ENCODE measurements at regions not wholly inside any gene's neighbourhood (a gene's known extent, or its start where the extent isn't known, plus 50 kb on each side); places are given as distances from the start of the nearest gene placed in this dataset.

DNA sequence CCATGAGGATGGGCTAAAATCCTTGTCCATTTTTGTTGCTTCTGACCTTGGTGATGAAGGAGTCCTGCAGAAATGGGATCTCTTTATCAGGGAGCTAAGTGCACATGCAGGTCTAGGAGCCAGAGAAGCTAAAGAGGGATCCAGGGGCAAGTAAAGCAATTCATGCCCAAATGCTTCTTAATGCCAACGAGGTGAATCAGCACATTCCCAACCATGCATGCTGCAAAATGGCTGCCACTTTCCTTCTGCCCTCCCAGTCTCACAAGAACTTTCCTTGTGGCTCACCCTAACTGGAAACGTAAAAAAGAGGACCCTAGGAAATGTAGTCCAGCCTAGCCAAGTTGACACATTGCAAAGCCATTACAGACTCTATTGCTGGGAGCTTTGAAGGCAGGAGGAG lies 298.4 kb downstream of the MAFB start:
- peak; percentile 34 for DNase-seq (ENCODE audit: low read depth)

DNA sequence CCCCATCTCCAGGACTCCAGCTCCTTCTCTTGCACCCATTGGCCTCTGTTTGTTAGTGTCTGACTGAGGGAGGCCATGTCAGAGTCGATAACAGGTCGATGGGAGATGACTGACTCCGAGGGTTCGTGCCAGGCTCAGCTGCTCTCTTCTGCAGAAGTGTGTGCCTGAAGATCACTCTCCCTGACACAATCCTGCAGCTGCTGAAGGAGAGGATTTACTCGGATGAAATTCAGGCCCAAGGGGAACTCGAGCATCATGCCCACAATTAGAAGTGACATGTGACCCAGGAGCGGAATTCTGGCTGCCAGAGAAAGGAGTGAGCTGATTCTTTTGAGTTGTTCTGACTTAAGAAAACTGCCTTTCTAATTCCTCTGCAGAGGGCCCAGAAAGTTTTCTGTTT lies 318.2 kb downstream of the MAFB start:
- no peak for DNase-seq (ENCODE audit: low read depth)

- no peak for DNase-seq (ENCODE audit: low read depth)
Observed at GRCh38 chr20:40368876-40369275, 320.2 kb downstream of the MAFB start.

GRCh38 chr20:40361916-40362315 lies 327.1 kb downstream of the MAFB start:
- no peak for DNase-seq (ENCODE audit: low read depth)

DNA sequence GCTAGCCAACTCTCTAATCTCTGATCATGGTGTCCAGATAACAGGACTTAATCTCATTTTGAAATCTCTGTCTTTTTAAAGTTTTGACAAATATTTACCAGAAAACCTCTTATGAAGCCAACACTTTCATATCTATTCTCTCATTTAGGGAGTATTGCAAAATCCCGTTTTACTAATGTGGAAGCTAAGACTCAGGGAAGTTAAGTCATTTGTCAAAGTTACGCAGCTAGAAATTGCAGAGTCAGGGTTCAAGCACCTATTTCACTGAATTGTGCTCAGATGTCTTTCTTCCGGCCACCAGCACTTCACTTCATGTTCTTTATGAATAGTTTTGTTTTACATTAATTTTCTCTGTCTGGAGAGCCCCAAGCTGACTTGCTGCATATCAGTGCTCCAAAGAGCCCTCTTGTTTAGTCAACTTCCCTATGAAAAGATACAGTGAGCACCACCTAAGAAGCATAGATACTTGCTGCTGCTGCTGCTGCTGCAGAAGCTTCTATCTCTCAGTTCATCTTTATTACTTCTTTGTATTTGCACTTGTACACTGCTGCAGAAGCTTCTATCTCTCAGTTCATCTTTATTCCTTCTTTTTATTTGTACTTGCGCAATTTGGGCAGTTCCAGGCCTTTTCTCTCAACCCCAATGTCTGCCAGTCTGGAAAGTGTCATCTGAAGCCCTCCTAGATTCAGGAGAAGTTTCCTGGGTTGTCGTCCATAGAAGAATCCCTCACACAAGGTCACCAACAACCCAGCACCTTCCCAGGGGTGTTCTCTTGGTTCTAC lies 329.7 kb downstream of the MAFB start:
- DNase-seq (ENCODE audit: low read depth) = no peak

DNA sequence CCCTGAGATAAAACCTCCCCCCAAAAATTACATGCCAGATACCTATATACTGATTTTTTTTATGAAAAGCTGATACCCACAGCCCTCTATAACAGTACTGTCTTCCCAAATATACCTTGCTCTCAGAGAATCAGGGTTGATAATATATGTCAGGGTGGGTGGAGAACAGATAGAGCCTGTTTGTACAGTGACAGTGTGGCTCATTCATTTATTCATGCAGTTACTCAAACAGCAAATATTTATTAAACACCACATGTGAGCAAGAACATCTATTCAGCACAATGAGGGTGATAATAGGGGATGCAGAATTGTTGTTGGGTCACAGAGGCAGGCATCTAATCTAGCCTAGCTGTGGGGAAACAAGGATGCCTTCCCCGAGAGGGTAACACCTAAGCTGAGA lies 334.2 kb downstream of the MAFB start:
- DNase-seq (ENCODE audit: low read depth) = no peak

DNA sequence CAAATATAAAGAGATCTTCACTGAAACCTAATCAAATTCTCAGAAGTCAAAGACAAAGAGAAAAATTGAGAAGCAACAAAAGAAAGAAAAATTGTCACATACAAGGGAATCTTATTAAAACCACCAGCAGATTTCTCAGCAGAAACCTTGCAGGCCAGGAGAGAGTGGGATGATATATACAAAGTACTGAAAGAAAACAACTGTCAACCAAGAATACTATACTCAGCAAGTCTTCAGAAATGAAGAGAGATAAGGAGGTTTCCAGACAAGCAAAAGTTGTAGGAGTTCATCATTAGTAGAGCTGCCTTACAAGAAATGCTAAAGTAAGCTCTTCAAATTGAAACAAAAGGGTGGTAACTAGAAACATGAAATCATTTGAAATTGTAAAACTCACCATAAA lies 345.6 kb downstream of the MAFB start:
- no peak for DNase-seq (ENCODE audit: low read depth)

- DNase-seq (ENCODE audit: low read depth) = no peak
Observed at GRCh38 chr20:40341561-40341960, 347.5 kb downstream of the MAFB start.

- DNase-seq (ENCODE audit: low read depth) = no peak
Observed at GRCh38 chr20:40339661-40340449, 349.2 kb downstream of the MAFB start.

DNA sequence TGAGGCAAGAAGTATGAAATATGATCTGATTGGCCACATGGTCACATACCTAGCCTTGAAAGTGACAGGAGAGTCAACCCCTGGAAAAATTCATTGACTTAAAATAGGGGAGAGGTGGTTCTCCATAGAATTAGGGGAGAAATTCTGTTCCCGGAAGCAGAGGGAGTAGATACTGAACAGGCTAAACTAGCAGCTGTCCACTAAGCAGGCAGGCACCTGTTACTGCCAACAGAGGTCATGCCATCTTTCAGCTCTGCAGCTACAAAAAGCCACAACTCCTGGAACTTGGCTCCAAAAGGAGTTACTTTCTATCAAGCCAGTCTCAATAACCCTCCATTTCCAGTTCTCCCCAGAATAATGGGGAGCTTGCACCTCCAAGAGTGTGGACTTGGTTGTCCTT lies 352.5 kb downstream of the MAFB start:
- no peak for DNase-seq (ENCODE audit: low read depth)

DNA sequence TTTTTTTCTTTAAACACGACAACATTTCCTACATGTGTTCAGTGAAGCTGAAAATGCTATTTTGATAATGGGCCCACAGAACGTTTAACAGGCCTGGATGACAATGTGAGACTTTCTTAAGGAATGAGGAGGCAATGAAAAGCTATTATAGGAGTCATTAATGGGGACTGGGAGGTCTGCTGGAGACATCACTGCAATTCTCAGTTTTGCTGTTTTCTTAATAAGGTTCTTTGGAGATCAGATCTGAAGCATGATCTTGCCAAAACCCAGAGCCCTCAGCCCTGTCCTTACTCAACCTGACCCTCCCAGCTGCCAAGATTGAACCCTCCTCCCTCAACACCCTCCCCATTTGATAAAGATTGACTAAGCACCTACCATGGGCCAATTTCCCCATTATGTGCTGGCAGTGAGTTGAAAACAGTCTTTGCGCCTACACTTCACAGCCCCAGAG lies 353.1 kb downstream of the MAFB start:
- DNase-seq (ENCODE audit: low read depth) = no peak

- no peak for DNase-seq (ENCODE audit: low read depth)
Observed at GRCh38 chr20:40335437-40335836, 353.6 kb downstream of the MAFB start.

- DNase-seq (ENCODE audit: low read depth) = no peak
Observed at GRCh38 chr20:40333591-40333990, 355.4 kb downstream of the MAFB start.

GRCh38 chr20:40331807-40332560 lies 357.1 kb downstream of the MAFB start:
- no peak for DNase-seq (ENCODE audit: low read depth)

- no peak for DNase-seq (ENCODE audit: low read depth)
Observed at GRCh38 chr20:40331249-40331648, 357.8 kb downstream of the MAFB start.

DNA sequence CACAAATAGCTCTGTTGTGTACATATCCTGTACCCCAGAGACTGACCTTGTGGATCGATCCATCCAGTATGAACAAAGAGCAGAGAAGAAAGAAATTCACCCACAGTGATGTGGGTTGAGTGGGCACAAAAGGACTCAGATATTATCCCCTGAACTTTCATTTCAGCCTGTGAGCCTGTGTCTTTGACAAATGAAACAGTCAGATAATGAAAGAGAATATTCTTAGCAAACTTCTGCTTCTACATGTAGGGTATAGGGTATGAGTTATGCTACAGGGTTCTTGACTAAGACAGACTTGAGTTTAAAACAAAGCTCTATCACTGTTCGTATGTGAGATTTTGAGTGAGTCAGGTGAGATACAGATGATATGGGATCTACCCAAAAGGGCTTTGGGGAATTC lies 359.7 kb downstream of the MAFB start:
- DNase-seq (ENCODE audit: low read depth) = no peak

GRCh38 chr20:40326784-40327183 lies 362.3 kb downstream of the MAFB start:
- no peak for DNase-seq (ENCODE audit: low read depth)

DNA sequence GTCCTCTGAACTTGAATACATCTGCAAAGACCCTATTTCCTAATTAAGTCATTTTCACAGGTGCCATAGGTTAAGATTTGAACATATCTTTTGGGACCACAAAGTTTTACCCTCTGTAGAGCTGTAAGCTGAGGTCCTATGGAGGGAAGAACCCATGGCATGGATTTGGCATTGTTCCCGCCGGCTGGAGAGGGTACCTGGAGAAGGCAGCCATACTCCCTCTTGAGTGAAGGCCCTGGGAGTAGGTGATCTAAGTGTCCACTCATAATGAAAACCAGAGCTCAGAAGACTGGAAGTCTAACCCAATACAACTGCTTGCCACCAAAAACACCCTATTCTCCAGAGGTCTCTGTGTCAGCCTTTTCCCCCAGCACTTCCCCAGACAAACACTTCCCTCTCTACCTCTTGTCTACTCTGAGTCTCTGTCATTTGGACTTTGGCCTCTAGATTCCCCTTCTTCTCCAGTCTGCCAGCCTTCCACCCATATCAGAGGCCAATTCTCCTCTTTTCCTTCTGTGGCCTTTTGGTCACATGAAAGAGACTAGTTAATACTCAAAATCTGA lies 363.9 kb downstream of the MAFB start:
- no peak for DNase-seq (ENCODE audit: low read depth)

DNA sequence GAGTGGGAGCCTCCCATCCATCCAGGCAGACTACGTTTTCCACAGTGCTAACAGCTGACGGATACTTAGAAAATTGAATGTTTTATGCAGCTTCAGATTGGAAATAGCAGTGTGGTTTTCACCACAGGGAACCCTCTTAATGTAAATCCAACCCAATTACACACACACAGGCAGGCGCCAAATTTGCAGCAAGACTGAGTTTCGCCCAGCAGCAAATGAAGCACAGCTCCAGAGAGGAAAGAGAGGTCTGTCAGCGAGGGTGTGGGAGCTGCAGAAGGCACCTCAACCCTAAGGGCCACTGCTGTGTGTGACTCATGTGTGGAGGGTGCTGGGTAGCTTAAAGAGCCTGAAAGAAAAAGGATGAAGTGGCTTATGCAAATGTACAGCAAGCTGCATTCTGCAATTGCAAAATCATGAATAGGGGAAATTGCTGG lies 365.7 kb downstream of the MAFB start:
- no peak for DNase-seq (ENCODE audit: low read depth)

DNA sequence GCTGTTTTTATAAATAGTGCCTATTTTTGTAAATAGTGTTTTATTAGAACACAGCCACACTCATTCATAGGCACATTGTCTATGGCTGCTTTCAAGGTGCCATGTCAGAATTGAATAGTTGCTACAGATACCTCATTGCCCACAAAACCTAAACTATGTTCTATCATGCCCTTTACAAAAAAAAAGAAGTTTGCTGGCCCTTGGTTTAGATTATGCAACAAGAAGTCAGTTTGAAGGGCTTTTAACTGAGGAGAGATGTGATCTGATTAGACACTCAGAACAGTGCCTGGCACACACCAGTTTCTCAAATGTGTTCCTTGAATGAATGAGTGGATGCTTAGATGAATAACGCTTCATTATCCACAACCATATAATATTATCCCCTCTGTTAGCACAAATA lies 366.1 kb downstream of the MAFB start:
- no peak for DNase-seq (ENCODE audit: low read depth)

GRCh38 chr20:40320517-40321011 lies 368.5 kb downstream of the MAFB start:
- DNase-seq (ENCODE audit: low read depth) = no peak
